H1 (cell line): ENCODE measurements at regions not wholly inside any gene's neighbourhood (a gene's known extent, or its start where the extent isn't known, plus 50 kb on each side); places are given as distances from the start of the nearest gene placed in this dataset.

Source experiments
- CTCF ChIA-PET: fragments of 300-600 bp; sonication (Branson Sonifier 250); formaldehyde crosslinking; loops from one replicate; lab custom pipeline; 2021; ENCODE audit not compliant: partially characterized antibody; lab: Charles Lee
- POLR2A ChIA-PET: fragments of 300-600 bp; sonication (Branson Sonifier 250); formaldehyde crosslinking; loops from one replicate; lab custom pipeline; 2021; ENCODE audit warnings: inconsistent platforms; ENCODE audit not compliant: partially characterized antibody; lab: Charles Lee
- DNase-seq, 2 experiments: peaks; one replicate each; pipeline versions ENCODE4 v3.0.0 to v3.0.0-alpha.2; 2010 to 2022; ENCODE audit warnings: low spot score in 2 of 2, low read depth in 1 of 2, mixed read lengths in 1 of 2
- FAIRE-seq: peaks from 2 replicates; lab custom pipeline; 2011; peaks lifted over from hg19 to GRCh38; lab: Jason Lieb, UNC
- H2AFZ ChIP-seq: 2 replicates; pipeline ENCODE4 v1.8.1; 2012; ENCODE audit warnings: low read length, inconsistent platforms
- H2AK5ac ChIP-seq: 2 replicates; pipeline ENCODE4 v1.6.1; 2013; ENCODE audit warnings: low read depth, low read length
- H2BK120ac ChIP-seq: replicated peaks from 2 replicates; pipeline ENCODE3; 2013; ENCODE audit warnings: low read depth, low read length, inconsistent platforms
- H2BK12ac ChIP-seq: 2 replicates; pipeline ENCODE4 v1.6.1; 2013; ENCODE audit warnings: low read depth, low read length
- H2BK15ac ChIP-seq: 2 replicates; pipeline ENCODE4 v1.6.1; 2013; ENCODE audit warnings: low read length
- H2BK20ac ChIP-seq: 2 replicates; pipeline ENCODE4 v1.6.1; 2013; ENCODE audit warnings: low read length
- H2BK5ac ChIP-seq: 2 replicates; pipeline ENCODE4 v1.6.1; 2013; ENCODE audit warnings: low read depth, low read length
- H3K14ac ChIP-seq: 2 replicates; pipeline ENCODE4 v1.6.1; 2013; ENCODE audit warnings: inconsistent platforms; ENCODE audit not compliant: insufficient read length
- H3K18ac ChIP-seq: 2 replicates; pipeline ENCODE4 v1.6.1; 2013; ENCODE audit warnings: low read length; ENCODE audit errors: extremely low read depth
- H3K23ac ChIP-seq: 2 replicates; pipeline ENCODE4 v1.6.1; 2013; ENCODE audit warnings: inconsistent platforms; ENCODE audit not compliant: insufficient read length
- H3K23me2 ChIP-seq: 2 replicates; pipeline ENCODE4 v1.6.1; 2013; ENCODE audit warnings: low read depth, low read length
- H3K27ac ChIP-seq: 2 replicates; pipeline ENCODE4 v1.6.1; 2011; ENCODE audit warnings: low read depth, low read length, inconsistent platforms
- H3K27me3 ChIP-seq, 4 experiments: replicated peaks in 1 of 4; 1 replicate in 1 of 4; 2 replicates in 3 of 4; pipeline versions ENCODE4 v1.6.1 to v1.8.1; 2011 to 2013; ENCODE audit warnings: low read length in 3 of 4, mild to moderate bottlenecking in 3 of 4, inconsistent platforms in 2 of 4, mixed read lengths in 2 of 4, moderate library complexity in 1 of 4; ENCODE audit not compliant: control insufficient read depth in 3 of 4, insufficient read depth in 3 of 4; ENCODE audit errors: extremely low read depth in 1 of 4
- H3K36me3 ChIP-seq, 4 experiments: 2 replicates each; pipeline versions ENCODE4 v1.6.1 to v1.8.1; 2011 to 2013; ENCODE audit warnings: mild to moderate bottlenecking in 4 of 4, low read length in 3 of 4, moderate library complexity in 2 of 4, control low read depth in 1 of 4, inconsistent platforms in 1 of 4; ENCODE audit not compliant: insufficient read depth in 4 of 4, control insufficient read depth in 2 of 4
- H3K4ac ChIP-seq: replicated peaks from 2 replicates; pipeline ENCODE3; 2013; ENCODE audit warnings: low read length, low read depth, mixed read lengths, inconsistent platforms; ENCODE audit not compliant: insufficient read length
- H3K4me1 ChIP-seq, 4 experiments: replicated peaks in 1 of 4; 1 replicate in 1 of 4; 2 replicates in 3 of 4; pipeline versions ENCODE4 v1.6.1 to v1.8.1; 2011 to 2013; ENCODE audit warnings: low read length in 3 of 4, inconsistent platforms in 2 of 4, mixed read lengths in 1 of 4; ENCODE audit not compliant: insufficient read depth in 4 of 4, control insufficient read depth in 3 of 4
- H3K4me2 ChIP-seq, 2 experiments: 2 replicates each; pipeline versions ENCODE4 v1.6.1 to v1.8.1; 2011 to 2013; ENCODE audit warnings: low read depth in 2 of 2, low read length in 2 of 2, control low read depth in 1 of 2, inconsistent platforms in 1 of 2, mild to moderate bottlenecking in 1 of 2; ENCODE audit not compliant: insufficient read depth in 1 of 2
- H3K4me3 ChIP-seq, 4 experiments: fragments of 200-600, 300-600 bp in 1 of 4; sonication (generic), shearing (Covaris generic), sonication (Bioruptor Twin) in 1 of 4; 2 replicates each; pipeline versions ENCODE4 v1.5.1 to v1.8.1; 2011 to 2016; ENCODE audit warnings: low read length in 4 of 4, low read depth in 3 of 4, control low read depth in 2 of 4, inconsistent platforms in 2 of 4, mild to moderate bottlenecking in 2 of 4, mixed read lengths in 1 of 4, moderate library complexity in 1 of 4; ENCODE audit not compliant: insufficient read depth in 2 of 4; ENCODE audit errors: extremely low read depth in 1 of 4
- H3K56ac ChIP-seq: replicated peaks from 2 replicates; pipeline ENCODE3; 2013; ENCODE audit warnings: low read depth, mild to moderate bottlenecking, mixed read lengths, low read length, inconsistent platforms; ENCODE audit not compliant: insufficient read length
- H3K79me1 ChIP-seq: 2 replicates; pipeline ENCODE4 v1.6.1; 2013; ENCODE audit warnings: low read depth, low read length, control low read depth
- H3K79me2 ChIP-seq, 2 experiments: 2 replicates each; pipeline versions ENCODE4 v1.6.1 to v1.8.1; 2012 to 2013; ENCODE audit warnings: low read length in 2 of 2, mild to moderate bottlenecking in 2 of 2, inconsistent platforms in 1 of 2; ENCODE audit not compliant: insufficient read depth in 2 of 2, control insufficient read depth in 1 of 2
- H3K9ac ChIP-seq, 4 experiments: replicated peaks in 1 of 4; 1 replicate in 1 of 4; 2 replicates in 3 of 4; pipeline versions ENCODE4 v1.6.1 to v1.8.1; 2011 to 2013; ENCODE audit warnings: low read depth in 3 of 4, low read length in 3 of 4, control low read depth in 2 of 4, mild to moderate bottlenecking in 2 of 4, moderate library complexity in 2 of 4, inconsistent platforms in 1 of 4; ENCODE audit errors: extremely low read depth in 1 of 4
- H3K9me3 ChIP-seq, 2 experiments: 2 replicates each; pipeline versions ENCODE4 v1.6.1 to v1.8.1; 2012 to 2013; ENCODE audit warnings: mild to moderate bottlenecking in 2 of 2, moderate library complexity in 2 of 2, control low read depth in 1 of 2, inconsistent platforms in 1 of 2, low read depth in 1 of 2, low read length in 1 of 2, mixed read lengths in 1 of 2; ENCODE audit not compliant: insufficient read depth in 2 of 2
- H4K20me1 ChIP-seq, 2 experiments: replicated peaks in 1 of 2; 2 replicates each; pipeline versions ENCODE3 to v1.8.1; 2011 to 2013; ENCODE audit warnings: inconsistent platforms in 2 of 2, low read length in 2 of 2, mild to moderate bottlenecking in 1 of 2; ENCODE audit not compliant: insufficient read depth in 2 of 2, control insufficient read depth in 1 of 2
- H4K5ac ChIP-seq: 2 replicates; pipeline ENCODE4 v1.6.1; 2013; ENCODE audit warnings: low read length, low read depth, mixed read lengths, inconsistent platforms; ENCODE audit not compliant: insufficient read length
- H4K8ac ChIP-seq: 2 replicates; pipeline ENCODE4 v1.8.0; 2013; ENCODE audit warnings: mild to moderate bottlenecking, moderate library complexity, low read length, inconsistent platforms; ENCODE audit not compliant: insufficient read depth; ENCODE audit errors: extremely low read depth
- H4K91ac ChIP-seq: replicated peaks from 2 replicates; pipeline ENCODE3; 2013; ENCODE audit warnings: low read length, mixed read lengths, inconsistent platforms; ENCODE audit not compliant: insufficient read length
- ASH2L ChIP-seq: fragments of 200-600, 300-600 bp; sonication (generic); IDR thresholded peaks from one replicate; pipeline ENCODE4 v1.7.1; 2017; ENCODE audit warnings: low read length
- CBX8 ChIP-seq: fragments of 300-800, 300-1000 bp; sonication (generic); IDR thresholded peaks from 2 replicates; pipeline ENCODE4 v1.7.1; 2016; ENCODE audit warnings: low read depth, low read length, borderline replicate concordance
- CHD1 ChIP-seq: IDR thresholded peaks from 2 replicates; pipeline ENCODE4 v1.6.1; 2012; ENCODE audit warnings: low read depth, low read length, improper control_type of control experiment
- CHD2 ChIP-seq: IDR thresholded peaks from 2 replicates; pipeline ENCODE4 v1.6.1; 2012; ENCODE audit warnings: low read length, improper control_type of control experiment
- E2F6 ChIP-seq: IDR thresholded peaks from 2 replicates; pipeline ENCODE4 v1.6.1; 2012; ENCODE audit warnings: inconsistent platforms
- RBBP5 ChIP-seq: IDR thresholded peaks from 2 replicates; pipeline ENCODE4 v1.7.1; 2012; ENCODE audit warnings: low read depth, mild to moderate bottlenecking, inconsistent platforms, low read length, moderate library complexity, borderline replicate concordance
- WGBS, 2 experiments: shearing (Covaris generic) in 1 of 2; methylation state at CpG; one replicate each; pipeline versions ENCODE4 v1.1.6 to v1.1.7; 2013 to 2015; ENCODE audit warnings: low lambda C conversion rate in 2 of 2, mixed read lengths in 2 of 2, inconsistent platforms in 1 of 2, low coverage in 1 of 2, missing lambda C conversion rate in 1 of 2; ENCODE audit not compliant: insufficient replicate concordance in 2 of 2, insufficient coverage in 1 of 2, insufficient read length in 1 of 2; ENCODE audit errors: extremely low coverage in 1 of 2, missing lambda C conversion rate in 1 of 2; 5-methylcytosine and 5-hydroxymethylcytosine counted together
- TF ChIP-seq, protein P1 (sequence below), 3 experiments: IDR thresholded peaks; 1 replicate in 2 of 3; 2 replicates in 1 of 3; pipeline versions ENCODE4 v1.5.1 to v1.6.1; 2011; ENCODE audit warnings: low read length in 3 of 3, mild to moderate bottlenecking in 3 of 3, inconsistent platforms in 2 of 3, low read depth in 1 of 3, moderate library complexity in 1 of 3; ENCODE audit not compliant: insufficient read depth in 1 of 3; ENCODE audit errors: control extremely low read depth in 1 of 3
- TF ChIP-seq, protein P2 (sequence below): IDR thresholded peaks from 2 replicates; pipeline ENCODE4 v1.6.1; 2011; ENCODE audit warnings: low read length, improper control_type of control experiment

GRCh38 chr3:132987396-132987795, 50.8 kb upstream of the TMEM108 start:
- Histone ChIP-seq H3K79me2 (no peaks in the 10 kb centered on the region), H3K56ac (no peak overlapping the region), H2BK120ac (no peak overlapping the region), H2AK5ac (no peak overlapping the region), H3K9me3 (no peaks in the 10 kb centered on the region), H2BK20ac (no peak overlapping the region), H4K20me1 (no peaks in the 10 kb centered on the region), H2BK12ac (no peak overlapping the region), H2BK5ac (no peak overlapping the region), H2AFZ (no peak overlapping the region), H3K4me1 (no peaks in the 10 kb centered on the region), H3K4ac (no peak overlapping the region), H3K27ac (no peak overlapping the region), H3K18ac (no peak overlapping the region), H3K27me3 (no peaks in the 10 kb centered on the region), H4K5ac (no peak overlapping the region), H2BK15ac (no peak overlapping the region), H3K4me3 (no peak overlapping the region), H4K91ac (no peak overlapping the region), H3K9ac (no peak overlapping the region), H3K79me1 (no peaks in the 10 kb centered on the region), H3K23me2 (no peaks in the 10 kb centered on the region), H3K36me3 (no peaks in the 10 kb centered on the region), H3K4me2 (no peak overlapping the region), H4K8ac (no peak overlapping the region), H3K23ac (no peak overlapping the region), H3K14ac (no peak overlapping the region)
- no peak for DNase-seq
- POLR2A ChIA-PET, result no interaction called here
- CTCF ChIA-PET, result no interaction called here
- 89% methylated on average over 4 of the region's 4 CpGs; no CpG with 5 or more reads in 1 of the 2 experiments for WGBS, 2 experiments
- no peak for FAIRE-seq
- TF ChIP-seq ASH2L (no peak), CHD1 (no peak), E2F6 (no peak), RBBP5 (no peak), CHD2 (no peak), CBX8 (no peak)
- TF ChIP-seq, protein P1, sequence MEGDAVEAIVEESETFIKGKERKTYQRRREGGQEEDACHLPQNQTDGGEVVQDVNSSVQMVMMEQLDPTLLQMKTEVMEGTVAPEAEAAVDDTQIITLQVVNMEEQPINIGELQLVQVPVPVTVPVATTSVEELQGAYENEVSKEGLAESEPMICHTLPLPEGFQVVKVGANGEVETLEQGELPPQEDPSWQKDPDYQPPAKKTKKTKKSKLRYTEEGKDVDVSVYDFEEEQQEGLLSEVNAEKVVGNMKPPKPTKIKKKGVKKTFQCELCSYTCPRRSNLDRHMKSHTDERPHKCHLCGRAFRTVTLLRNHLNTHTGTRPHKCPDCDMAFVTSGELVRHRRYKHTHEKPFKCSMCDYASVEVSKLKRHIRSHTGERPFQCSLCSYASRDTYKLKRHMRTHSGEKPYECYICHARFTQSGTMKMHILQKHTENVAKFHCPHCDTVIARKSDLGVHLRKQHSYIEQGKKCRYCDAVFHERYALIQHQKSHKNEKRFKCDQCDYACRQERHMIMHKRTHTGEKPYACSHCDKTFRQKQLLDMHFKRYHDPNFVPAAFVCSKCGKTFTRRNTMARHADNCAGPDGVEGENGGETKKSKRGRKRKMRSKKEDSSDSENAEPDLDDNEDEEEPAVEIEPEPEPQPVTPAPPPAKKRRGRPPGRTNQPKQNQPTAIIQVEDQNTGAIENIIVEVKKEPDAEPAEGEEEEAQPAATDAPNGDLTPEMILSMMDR (IDR thresholded peaks at IDR 0.05; ENCODE audit: control extremely low read depth in 1 of 3, insufficient read depth in 1 of 3, low read depth in 1 of 3, low read length in 3 of 3), result no peak
- TF ChIP-seq, protein P2, sequence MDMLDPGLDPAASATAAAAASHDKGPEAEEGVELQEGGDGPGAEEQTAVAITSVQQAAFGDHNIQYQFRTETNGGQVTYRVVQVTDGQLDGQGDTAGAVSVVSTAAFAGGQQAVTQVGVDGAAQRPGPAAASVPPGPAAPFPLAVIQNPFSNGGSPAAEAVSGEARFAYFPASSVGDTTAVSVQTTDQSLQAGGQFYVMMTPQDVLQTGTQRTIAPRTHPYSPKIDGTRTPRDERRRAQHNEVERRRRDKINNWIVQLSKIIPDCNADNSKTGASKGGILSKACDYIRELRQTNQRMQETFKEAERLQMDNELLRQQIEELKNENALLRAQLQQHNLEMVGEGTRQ, result no peak
